ENCODE measurements at regions not wholly inside any gene's neighbourhood (a gene's known extent, or its start where the extent isn't known, plus 50 kb on each side); places are given as distances from the start of the nearest gene placed in this dataset.

DNA sequence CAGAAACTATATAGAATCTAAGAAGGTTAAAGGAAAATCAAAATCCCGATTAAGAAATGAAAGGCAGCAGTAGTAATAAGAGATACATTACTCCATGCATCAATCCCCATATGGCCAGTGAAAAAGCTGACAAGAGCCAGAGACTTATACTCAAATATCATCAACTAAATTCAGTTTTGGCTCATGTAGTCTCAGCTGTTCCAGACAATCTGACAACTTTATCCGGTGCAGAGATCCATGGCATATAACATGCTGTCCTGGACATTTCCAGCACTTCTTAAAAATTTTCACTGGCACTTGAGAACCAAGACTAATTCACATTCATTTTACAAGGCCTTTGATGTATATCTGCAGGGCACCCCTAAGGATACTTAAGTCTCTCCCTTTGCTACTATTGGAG is 255.7 kb upstream of the KLHL1 start:
- no peak overlapping the region for H2AFZ ChIP-seq (ENCODE audit: low read length)
- H3K27ac Mint-ChIP-seq: no peak overlapping the region
- H2BK12ac ChIP-seq (ENCODE audit: insufficient read length, low read depth, low read length): no peak overlapping the region
- H2BK5ac ChIP-seq (ENCODE audit: insufficient read length, low read length): no peak overlapping the region
- H3K9me3 ChIP-seq (ENCODE audit: control insufficient read depth, low read depth, low read length): no peaks in the 10 kb centered on the region
- H3K18ac ChIP-seq (ENCODE audit: insufficient read length, low read depth, low read length): no peak overlapping the region
- H3K56ac ChIP-seq (ENCODE audit: insufficient read length, low read depth, low read length): no peak overlapping the region
- H3T11ph ChIP-seq (ENCODE audit: low read length): no peak overlapping the region
- H3K79me2 ChIP-seq (ENCODE audit: insufficient read depth, low read length): no peaks in the 10 kb centered on the region
- no peak overlapping the region for H2BK15ac ChIP-seq (ENCODE audit: low read depth, low read length)
- DNase-seq: no peak
- H2BK20ac ChIP-seq (ENCODE audit: low read depth, low read length, poor library complexity, severe bottlenecking): no peak overlapping the region
- no CpG with 5 or more reads among the region's 2 CpGs for WGBS (ENCODE audit: extremely low coverage, insufficient read length, low lambda C conversion rate)
- no peaks in the 10 kb centered on the region for H3K79me1 ChIP-seq (ENCODE audit: insufficient read depth, low read depth, low read length, poor library complexity, severe bottlenecking)
- H3K14ac ChIP-seq (ENCODE audit: insufficient read depth, low read length): no peak overlapping the region
- H3K4me1 ChIP-seq (ENCODE audit: insufficient read depth, low read length): no peaks in the 10 kb centered on the region
- H4K91ac ChIP-seq (ENCODE audit: insufficient read length, low read depth, low read length): no peak overlapping the region
- H3K23me2 ChIP-seq (ENCODE audit: insufficient read length, low read depth, low read length, poor library complexity, severe bottlenecking): no peaks in the 10 kb centered on the region
- no peaks in the 10 kb centered on the region for H3K27me3 ChIP-seq (ENCODE audit: insufficient read depth, low read length)
- H3K4ac ChIP-seq (ENCODE audit: low read depth, low read length): no peak overlapping the region
- H3K4me3 Mint-ChIP-seq: no peak overlapping the region
- no peak overlapping the region for H4K5ac ChIP-seq (ENCODE audit: insufficient read length, low read depth, low read length)
- no peak overlapping the region for H3K27ac ChIP-seq (ENCODE audit: insufficient read length, low read depth, low read length)
- H3K9me3 Mint-ChIP-seq: no peaks in the 10 kb centered on the region
- no peak overlapping the region for H3K23ac ChIP-seq (ENCODE audit: insufficient read length, low read depth, low read length)
- H3K9ac ChIP-seq (ENCODE audit: extremely low read depth, insufficient read length, low read length): no peak overlapping the region
- H3K4me1 Mint-ChIP-seq: peaks cover 4 to 6% of the 10 kb centered on the region in 2 experiments; a peak in 2 of 4 replicates
- no peak for TF ChIP-seq CTCF (conservative IDR thresholded peaks at IDR 0.05)
- H4K20me1 ChIP-seq (ENCODE audit: control insufficient read depth, insufficient read depth, insufficient read length): no peaks in the 10 kb centered on the region
- no peaks in the 10 kb centered on the region for H3K36me3 Mint-ChIP-seq (ENCODE audit: insufficient read depth in 1 of 3, low read depth in 3 of 3)
- H3K27me3 Mint-ChIP-seq (ENCODE audit: low read depth): no peaks in the 10 kb centered on the region
- no peak overlapping the region for H3K4me2 ChIP-seq (ENCODE audit: insufficient read depth, insufficient read length, low read length)
- H2BK120ac ChIP-seq (ENCODE audit: low read depth, low read length, poor library complexity, severe bottlenecking): no peak overlapping the region
- no peak overlapping the region for H4K8ac ChIP-seq (replicated peaks; ENCODE audit: insufficient read length, low read depth, low read length)
- no peak overlapping the region for H2AK5ac ChIP-seq (ENCODE audit: insufficient read length, low read length)
